ENCODE measurements at regions not wholly inside any gene's neighbourhood (a gene's known extent, or its start where the extent isn't known, plus 50 kb on each side); places are given as distances from the start of the nearest gene placed in this dataset.

DNA sequence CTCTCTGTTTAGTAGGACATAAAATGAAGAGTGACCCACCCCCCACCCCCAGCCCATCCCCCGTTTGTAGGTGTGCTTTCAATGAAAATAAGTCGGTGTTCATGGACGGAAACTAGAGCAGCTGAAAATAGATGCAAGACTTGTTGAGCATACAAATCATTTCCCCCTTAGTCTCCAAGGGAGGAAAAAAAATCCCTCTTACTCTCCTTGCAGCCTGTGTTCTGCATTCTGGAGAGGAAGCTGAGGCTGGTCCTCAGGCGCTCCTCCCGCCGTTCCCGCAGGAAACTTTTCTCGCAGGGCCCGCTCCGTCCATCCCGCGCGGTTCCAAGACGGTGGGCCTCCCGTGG, 259.0 kb upstream of the E2F7 start:
- TF ChIP-seq, protein P1, sequence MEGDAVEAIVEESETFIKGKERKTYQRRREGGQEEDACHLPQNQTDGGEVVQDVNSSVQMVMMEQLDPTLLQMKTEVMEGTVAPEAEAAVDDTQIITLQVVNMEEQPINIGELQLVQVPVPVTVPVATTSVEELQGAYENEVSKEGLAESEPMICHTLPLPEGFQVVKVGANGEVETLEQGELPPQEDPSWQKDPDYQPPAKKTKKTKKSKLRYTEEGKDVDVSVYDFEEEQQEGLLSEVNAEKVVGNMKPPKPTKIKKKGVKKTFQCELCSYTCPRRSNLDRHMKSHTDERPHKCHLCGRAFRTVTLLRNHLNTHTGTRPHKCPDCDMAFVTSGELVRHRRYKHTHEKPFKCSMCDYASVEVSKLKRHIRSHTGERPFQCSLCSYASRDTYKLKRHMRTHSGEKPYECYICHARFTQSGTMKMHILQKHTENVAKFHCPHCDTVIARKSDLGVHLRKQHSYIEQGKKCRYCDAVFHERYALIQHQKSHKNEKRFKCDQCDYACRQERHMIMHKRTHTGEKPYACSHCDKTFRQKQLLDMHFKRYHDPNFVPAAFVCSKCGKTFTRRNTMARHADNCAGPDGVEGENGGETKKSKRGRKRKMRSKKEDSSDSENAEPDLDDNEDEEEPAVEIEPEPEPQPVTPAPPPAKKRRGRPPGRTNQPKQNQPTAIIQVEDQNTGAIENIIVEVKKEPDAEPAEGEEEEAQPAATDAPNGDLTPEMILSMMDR (IDR thresholded peaks at IDR 0.05) = no peak
- TF ChIP-seq POLR2A (IDR thresholded peaks at IDR 0.05) = no peak
- TF ChIP-seq POLR2AphosphoS5 (IDR thresholded peaks at IDR 0.05) = no peak
